Tibial artery (tissue), 4 donors: ENCODE measurements at regions not wholly inside any gene's neighbourhood (a gene's known extent, or its start where the extent isn't known, plus 50 kb on each side); places are given as distances from the start of the nearest gene placed in this dataset.

Experiments
- DNase-seq, 2 donors: peaks; one replicate each; pipeline ENCODE4 v3.0.0-alpha.2; 2019
- H3K27ac ChIP-seq, 2 donors: fragments of 200-600 bp; sonication (generic) in 1 of 2; 1 replicate in 1 of 2; 2 replicates in 1 of 2; pipeline ENCODE4 v1.5.1; 2018 to 2019; ENCODE audit warnings: mild to moderate bottlenecking in 1 of 2
- H3K27me3 ChIP-seq, 2 donors: fragments of 200-600 bp; sonication (generic) in 1 of 2; one replicate each; pipeline versions ENCODE4 v1.5.1 to v1.6.0; 2016 to 2019
- H3K36me3 ChIP-seq, 3 donors: fragments of 200-600 bp; sonication (generic) in 2 of 3; one replicate each; pipeline ENCODE4 v1.5.1; 2016 to 2019; ENCODE audit warnings: mild to moderate bottlenecking in 2 of 3
- H3K4me1 ChIP-seq, 4 donors: fragments of 200-600 bp; sonication (generic) in 2 of 4; 1 replicate in 3 of 4; 2 replicates in 1 of 4; pipeline ENCODE4 v1.5.1; 2016 to 2019
- H3K4me3 ChIP-seq, 2 donors: fragments of 200-600 bp; sonication (generic) in 1 of 2; 1 replicate in 1 of 2; 2 replicates in 1 of 2; pipeline ENCODE4 v1.5.1; 2018 to 2019; ENCODE audit warnings: mild to moderate bottlenecking in 2 of 2
- H3K9me3 ChIP-seq, 3 donors: fragments of 200-600 bp; sonication (generic) in 1 of 3; one replicate each; pipeline ENCODE4 v1.5.1; 2016 to 2019
- intact Hi-C: fragments of 100-400 bp; cut with DNase I; formaldehyde crosslinking; loops from one replicate; pipeline ENCODE4 v1.15.0; 2023; ENCODE audit warnings: low total_unique reads
- TF ChIP-seq, protein P1 (sequence below), 2 experiments: fragments of 200-600 bp in 1 of 2; fragments of 450-650 bp in 1 of 2; IDR thresholded peaks; one replicate each; pipeline ENCODE4 v1.5.1; 2017 to 2019; ENCODE audit warnings: antibody characterized with exemption in 2 of 2, mild to moderate bottlenecking in 1 of 2, moderate library complexity in 1 of 2

DNA sequence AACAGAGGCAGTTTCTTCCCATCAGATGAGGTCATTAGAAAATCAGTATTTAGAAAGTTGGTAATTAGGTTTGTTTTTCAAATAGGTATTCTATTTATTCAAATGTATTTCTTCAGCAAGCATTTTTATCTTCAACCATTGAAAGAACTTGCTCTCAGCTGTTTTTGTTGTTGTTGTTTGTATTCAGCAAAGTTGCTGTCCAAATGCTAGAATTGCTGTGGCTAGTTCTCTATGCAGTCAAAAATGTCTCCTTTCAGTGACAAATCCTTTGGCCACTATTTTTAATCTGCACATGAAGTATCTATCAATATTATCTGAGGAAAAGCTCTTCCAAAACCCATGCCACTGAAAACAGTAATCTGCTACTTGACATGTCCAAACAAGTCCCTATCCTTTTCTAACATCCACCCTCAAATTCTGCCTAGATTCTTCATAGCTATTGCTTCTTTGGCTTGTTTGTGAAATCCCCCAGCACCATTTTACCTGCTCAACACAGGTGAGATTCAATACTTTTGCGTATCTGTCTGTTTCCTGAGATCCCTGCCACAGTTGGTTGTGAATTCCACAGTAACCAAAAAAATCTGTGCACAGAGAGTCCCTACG is 1005.4 kb downstream of the GRIK2 start:
- Histone ChIP-seq H3K36me3 (no peaks in the 10 kb centered on the region), H3K4me1 (no peaks in the 10 kb centered on the region), H3K9me3 (peaks cover 0 to 4% (median 4%) of the 10 kb centered on the region in 3 donors), H3K27ac (no peak overlapping the region), H3K27me3 (no peaks in the 10 kb centered on the region), H3K4me3 (no peak overlapping the region)
- intact Hi-C loops: no loop called here
- no peak for DNase-seq
- TF ChIP-seq, protein P1, sequence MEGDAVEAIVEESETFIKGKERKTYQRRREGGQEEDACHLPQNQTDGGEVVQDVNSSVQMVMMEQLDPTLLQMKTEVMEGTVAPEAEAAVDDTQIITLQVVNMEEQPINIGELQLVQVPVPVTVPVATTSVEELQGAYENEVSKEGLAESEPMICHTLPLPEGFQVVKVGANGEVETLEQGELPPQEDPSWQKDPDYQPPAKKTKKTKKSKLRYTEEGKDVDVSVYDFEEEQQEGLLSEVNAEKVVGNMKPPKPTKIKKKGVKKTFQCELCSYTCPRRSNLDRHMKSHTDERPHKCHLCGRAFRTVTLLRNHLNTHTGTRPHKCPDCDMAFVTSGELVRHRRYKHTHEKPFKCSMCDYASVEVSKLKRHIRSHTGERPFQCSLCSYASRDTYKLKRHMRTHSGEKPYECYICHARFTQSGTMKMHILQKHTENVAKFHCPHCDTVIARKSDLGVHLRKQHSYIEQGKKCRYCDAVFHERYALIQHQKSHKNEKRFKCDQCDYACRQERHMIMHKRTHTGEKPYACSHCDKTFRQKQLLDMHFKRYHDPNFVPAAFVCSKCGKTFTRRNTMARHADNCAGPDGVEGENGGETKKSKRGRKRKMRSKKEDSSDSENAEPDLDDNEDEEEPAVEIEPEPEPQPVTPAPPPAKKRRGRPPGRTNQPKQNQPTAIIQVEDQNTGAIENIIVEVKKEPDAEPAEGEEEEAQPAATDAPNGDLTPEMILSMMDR (IDR thresholded peaks at IDR 0.05): no peak

DNA sequence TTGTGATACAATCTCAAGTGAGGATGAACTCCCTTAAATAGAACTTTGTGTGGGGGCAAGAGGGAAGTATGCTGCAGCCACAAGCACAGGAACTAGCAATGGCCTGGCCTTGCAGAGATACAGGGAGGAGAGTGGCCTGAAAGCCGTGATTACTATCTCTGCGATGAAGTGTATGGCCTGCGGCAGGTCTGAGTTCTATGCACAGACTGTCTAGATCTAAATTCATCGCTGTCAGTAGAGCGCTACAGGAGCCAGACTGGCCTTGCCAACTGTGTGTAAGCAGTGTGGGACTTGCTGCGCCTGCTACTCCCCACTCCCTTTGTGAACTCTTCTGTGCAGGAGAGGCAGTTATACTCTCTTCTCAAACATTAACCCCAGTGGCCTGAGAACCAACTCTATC is 997.0 kb downstream of the GRIK2 start:
- TF ChIP-seq, protein P1 (IDR thresholded peaks at IDR 0.05): no peak
- Histone ChIP-seq H3K27me3 (no peaks in the 10 kb centered on the region), H3K4me3 (no peak overlapping the region), H3K4me1 (peaks cover 0 to 14% (median 3%) of the 10 kb centered on the region in 4 donors), H3K27ac (no peak overlapping the region), H3K36me3 (no peaks in the 10 kb centered on the region), H3K9me3 (peaks cover 0 to 8% (median 4%) of the 10 kb centered on the region in 3 donors)
- DNase-seq: no peak
- intact Hi-C loops: no loop called here

DNA sequence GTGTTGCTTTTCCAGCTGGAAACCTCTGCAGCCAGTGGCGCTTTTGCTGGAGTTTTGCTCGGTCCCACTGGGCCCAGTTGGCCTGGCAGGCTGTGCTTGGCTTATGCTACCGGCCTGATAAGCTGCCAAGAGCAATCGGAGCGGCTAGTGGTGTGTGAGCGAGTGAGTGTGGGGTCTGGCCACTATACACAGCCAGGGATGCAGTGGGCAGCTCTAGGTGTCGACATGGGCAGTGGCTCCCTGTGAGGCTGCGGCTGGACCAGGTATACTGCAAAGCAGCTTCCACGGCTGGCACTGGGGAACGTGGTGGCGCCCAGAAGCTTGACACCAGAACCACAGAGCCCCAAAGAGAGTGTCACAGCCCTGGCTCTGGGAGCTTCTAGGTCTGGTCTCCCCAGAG is 996.5 kb downstream of the GRIK2 start:
- DNase-seq: no peak
- TF ChIP-seq, protein P1 (IDR thresholded peaks at IDR 0.05): no peak
- no peak overlapping the region for H3K4me3 ChIP-seq
- H3K27ac ChIP-seq: no peak overlapping the region
- peaks cover 0 to 14% (median 3%) of the 10 kb centered on the region in 4 donors for H3K4me1 ChIP-seq
- H3K9me3 ChIP-seq: peaks cover 0 to 8% (median 4%) of the 10 kb centered on the region in 3 donors
- H3K36me3 ChIP-seq: no peaks in the 10 kb centered on the region
- intact Hi-C loops: no loop called here
- H3K27me3 ChIP-seq: no peaks in the 10 kb centered on the region

DNA sequence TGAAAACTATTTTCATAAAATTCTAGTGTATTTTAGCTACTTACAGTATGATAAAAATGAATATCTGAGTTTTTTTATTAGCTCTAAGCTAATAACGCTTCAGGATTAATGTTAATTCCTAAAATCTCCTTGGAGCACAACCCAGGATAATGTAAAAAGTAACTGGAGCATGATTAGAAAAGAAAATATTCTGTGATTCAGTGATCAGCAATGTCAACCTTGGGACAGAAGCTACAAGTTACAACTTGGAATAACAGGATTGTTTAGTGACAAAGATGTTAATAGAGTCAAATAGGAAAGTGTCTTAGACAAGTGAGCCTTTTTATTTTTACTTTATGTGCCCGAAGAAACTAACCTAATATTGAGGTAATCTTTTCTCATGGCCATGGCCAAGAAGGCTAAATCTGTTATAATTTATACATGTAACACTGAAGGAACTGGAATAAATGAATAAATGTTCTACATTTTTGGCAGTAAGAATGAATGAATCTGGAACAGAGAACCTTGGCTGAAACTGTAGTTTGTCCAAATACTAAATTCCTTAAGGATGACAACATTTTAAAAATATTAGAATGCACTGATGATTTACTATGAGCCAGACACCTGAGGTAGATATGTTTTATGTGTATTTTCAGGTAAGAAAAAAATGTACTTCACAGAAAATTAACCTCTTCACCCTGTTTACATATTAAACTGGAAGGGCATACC is 994.0 kb downstream of the GRIK2 start:
- Histone ChIP-seq H3K27me3 (no peaks in the 10 kb centered on the region), H3K4me1 (peaks cover 0 to 14% (median 3%) of the 10 kb centered on the region in 4 donors), H3K9me3 (no peaks in the 10 kb centered on the region), H3K27ac (no peak overlapping the region), H3K36me3 (no peaks in the 10 kb centered on the region), H3K4me3 (no peak overlapping the region)
- DNase-seq: no peak
- intact Hi-C loops: no loop called here
- TF ChIP-seq, protein P1 (IDR thresholded peaks at IDR 0.05): no peak

DNA sequence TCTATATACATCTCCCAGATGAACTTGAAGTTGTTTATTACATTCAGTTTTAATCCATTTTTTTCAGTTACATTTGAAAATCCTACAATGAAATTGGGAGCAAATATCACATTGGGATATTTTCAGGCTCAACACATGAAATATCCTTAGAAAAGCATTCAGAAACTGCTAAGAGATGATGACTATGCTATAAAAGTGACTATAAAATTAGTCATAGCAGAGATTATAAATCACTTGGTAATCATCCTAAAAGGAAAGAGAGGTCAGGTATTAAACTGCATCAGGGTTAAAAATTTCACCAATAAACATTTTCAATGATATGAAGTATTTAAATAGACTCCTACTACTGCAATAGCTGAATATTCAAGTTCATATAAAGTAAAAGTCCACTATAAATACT is 987.7 kb downstream of the GRIK2 start:
- no peak for DNase-seq
- TF ChIP-seq, protein P1 (IDR thresholded peaks at IDR 0.05): no peak
- no peaks in the 10 kb centered on the region for H3K36me3 ChIP-seq
- intact Hi-C loops: no loop called here
- no peaks in the 10 kb centered on the region for H3K9me3 ChIP-seq
- H3K27me3 ChIP-seq: no peaks in the 10 kb centered on the region
- H3K4me3 ChIP-seq: no peak overlapping the region
- H3K4me1 ChIP-seq: no peaks in the 10 kb centered on the region
- H3K27ac ChIP-seq: no peak overlapping the region
